SK-N-SH (cell line): ENCODE measurements at regions not wholly inside any gene's neighbourhood (a gene's known extent, or its start where the extent isn't known, plus 50 kb on each side); places are given as distances from the start of the nearest gene placed in this dataset.

ENCODE experiments used
- CTCF ChIA-PET: fragments of 300-600, 350-600 bp; formaldehyde crosslinking; extraction: SDS; loops from one replicate; lab custom pipeline; 2021; lab: Yijun Ruan, JAX
- POLR2A ChIA-PET: fragments of 350-600 bp; sonication (Branson Sonifier 250); formaldehyde crosslinking; extraction: SDS; loops from one replicate; lab custom pipeline; 2020; ENCODE audit warnings: antibody characterized with exemption, inconsistent platforms; lab: Yijun Ruan, JAX
- DNase-seq: peaks from one replicate; pipeline ENCODE4 v3.0.0; 2012
- H2AFZ ChIP-seq: fragments of 200-600 bp; sonication (generic); 2 replicates; pipeline ENCODE4 v1.8.1; 2016; ENCODE audit warnings: antibody characterized with exemption, mild to moderate bottlenecking, low read depth
- H3F3A ChIP-seq: fragments of 200-600 bp; sonication (generic); replicated peaks from 2 replicates; pipeline ENCODE3; 2016; ENCODE audit warnings: antibody characterized with exemption, mild to moderate bottlenecking; ENCODE audit not compliant: insufficient read depth
- H3K27ac ChIP-seq, 2 experiments: fragments of 200-500 bp in 1 of 2; fragments of 200-600 bp in 1 of 2; sonication (Bioruptor generic) in 1 of 2; sonication (generic), shearing (Covaris generic) in 1 of 2; 2 replicates each; pipeline versions ENCODE4 v1.5.1 to v1.6.1; 2014 to 2016; ENCODE audit warnings: low read depth in 2 of 2, inconsistent platforms in 1 of 2, low read length in 1 of 2, mild to moderate bottlenecking in 1 of 2, mixed read lengths in 1 of 2
- H3K27me3 ChIP-seq: fragments of 200-600 bp; sonication (generic), shearing (Covaris generic); 2 replicates; pipeline ENCODE4 v1.6.1; 2016; ENCODE audit warnings: mixed run types; ENCODE audit not compliant: insufficient read depth
- H3K36me3 ChIP-seq, 2 experiments: fragments of 200-500 bp in 1 of 2; fragments of 200-600 bp in 1 of 2; sonication (Bioruptor generic) in 1 of 2; sonication (generic) in 1 of 2; replicated peaks in 1 of 2; 2 replicates each; pipeline versions ENCODE3 to v1.5.1; 2014 to 2016; ENCODE audit warnings: low read length in 1 of 2, mild to moderate bottlenecking in 1 of 2; ENCODE audit not compliant: insufficient read depth in 2 of 2, control insufficient read depth in 1 of 2
- H3K4me1 ChIP-seq, 2 experiments: fragments of 200-500 bp in 1 of 2; fragments of 200-600 bp in 1 of 2; sonication (Bioruptor generic) in 1 of 2; sonication (generic), shearing (Covaris generic) in 1 of 2; 2 replicates each; pipeline versions ENCODE4 v1.5.1 to v1.6.1; 2014 to 2016; ENCODE audit warnings: low read depth in 1 of 2, low read length in 1 of 2, mixed run types in 1 of 2; ENCODE audit not compliant: insufficient read depth in 2 of 2, control insufficient read depth in 1 of 2
- H3K4me2 ChIP-seq: fragments of 200-600 bp; sonication (generic), shearing (Covaris generic); 2 replicates; pipeline ENCODE4 v1.6.1; 2017; ENCODE audit warnings: mixed run types
- H3K4me3 ChIP-seq, 2 experiments: fragments of 200-500 bp in 1 of 2; fragments of 200-600 bp in 1 of 2; sonication (Bioruptor generic) in 1 of 2; sonication (generic), shearing (Covaris generic) in 1 of 2; 2 replicates each; pipeline versions ENCODE4 v1.5.1 to v1.8.1; 2014 to 2016; ENCODE audit warnings: low read depth in 2 of 2, inconsistent platforms in 1 of 2, low read length in 1 of 2, mild to moderate bottlenecking in 1 of 2, mixed read lengths in 1 of 2, moderate library complexity in 1 of 2
- H3K79me2 ChIP-seq: fragments of 200-600 bp; sonication (generic); 2 replicates; pipeline ENCODE4 v1.8.1; 2017; ENCODE audit warnings: mild to moderate bottlenecking; ENCODE audit not compliant: insufficient read depth
- H3K9ac ChIP-seq: fragments of 200-600 bp; sonication (generic); 2 replicates; pipeline ENCODE4 v1.6.1; 2017; ENCODE audit warnings: mixed run types
- H3K9me2 ChIP-seq: fragments of 200-600 bp; sonication (generic); 2 replicates; pipeline ENCODE4 v1.6.1; 2017; ENCODE audit warnings: mixed run types
- H3K9me3 ChIP-seq: fragments of 200-600 bp; sonication (generic); 2 replicates; pipeline ENCODE4 v1.6.1; 2017; ENCODE audit warnings: mixed run types, mild to moderate bottlenecking, moderate library complexity
- H4K20me1 ChIP-seq: fragments of 200-600 bp; sonication (generic); 2 replicates; pipeline ENCODE4 v1.6.1; 2017; ENCODE audit warnings: mild to moderate bottlenecking, mixed run types; ENCODE audit not compliant: insufficient read depth
- ELF1 ChIP-seq: IDR thresholded peaks from 2 replicates; pipeline ENCODE4 v1.4.0; 2012
- EZH2phosphoT487 ChIP-seq: fragments of 200-600 bp; sonication (generic); IDR thresholded peaks from 2 replicates; pipeline ENCODE4 v1.6.1; 2017; ENCODE audit warnings: low read depth, mixed run types, mild to moderate bottlenecking, antibody characterized with exemption, moderate library complexity, borderline replicate concordance
- FOSL2 ChIP-seq: IDR thresholded peaks from 2 replicates; pipeline ENCODE4 v1.4.0; 2012; ENCODE audit warnings: low read depth, mild to moderate bottlenecking, moderate library complexity, borderline replicate concordance
- FOXM1 ChIP-seq: IDR thresholded peaks from 2 replicates; pipeline ENCODE4 v1.4.0; 2012; ENCODE audit warnings: low read depth, mild to moderate bottlenecking
- MEF2A ChIP-seq: IDR thresholded peaks from 2 replicates; pipeline ENCODE4 v1.4.0; 2012; ENCODE audit warnings: low read depth, borderline replicate concordance
- NFIC ChIP-seq: IDR thresholded peaks from 2 replicates; pipeline ENCODE4 v1.4.0; 2012; ENCODE audit warnings: borderline replicate concordance
- NRF1 ChIP-seq: IDR thresholded peaks from 2 replicates; pipeline ENCODE4 v1.6.1; 2012; ENCODE audit warnings: low read depth, mild to moderate bottlenecking, low read length
- RAD21 ChIP-seq: IDR thresholded peaks from 2 replicates; pipeline ENCODE4 v1.6.1; 2012; ENCODE audit warnings: mild to moderate bottlenecking, low read length
- RFX5 ChIP-seq: IDR thresholded peaks from 2 replicates; pipeline ENCODE4 v1.6.1; 2012; ENCODE audit warnings: mild to moderate bottlenecking, improper control_type of control experiment, low read length
- RXRA ChIP-seq: IDR thresholded peaks from 2 replicates; pipeline ENCODE4 v1.4.0; 2012; ENCODE audit warnings: low read depth, mild to moderate bottlenecking, borderline replicate concordance
- TAF1 ChIP-seq: IDR thresholded peaks from 2 replicates; pipeline ENCODE4 v1.6.1; 2012; ENCODE audit warnings: low read depth, mild to moderate bottlenecking, low read length, moderate library complexity, borderline replicate concordance
- YY1 ChIP-seq: IDR thresholded peaks from 2 replicates; pipeline ENCODE4 v1.4.0; 2012; ENCODE audit warnings: low read depth, mild to moderate bottlenecking
- WGBS: methylation state at CpG from one replicate; pipeline ENCODE4 v1.1.6; 2017; ENCODE audit warnings: low lambda C conversion rate; 5-methylcytosine and 5-hydroxymethylcytosine counted together
- TF ChIP-seq, protein P1 (sequence below): fragments of 150-350 bp; IDR thresholded peaks from 2 replicates; pipeline ENCODE4 v1.6.1; 2016; ENCODE audit warnings: mild to moderate bottlenecking, low read depth, low read length
- TF ChIP-seq, protein P2 (sequence below): IDR thresholded peaks from 2 replicates; pipeline ENCODE4 v1.4.0; 2012; ENCODE audit warnings: low read depth
- TF ChIP-seq, protein P3 (sequence below): IDR thresholded peaks from 2 replicates; pipeline ENCODE4 v1.4.0; 2012; ENCODE audit warnings: low read depth, borderline replicate concordance
- TF ChIP-seq, protein P4 (sequence below): IDR thresholded peaks from 2 replicates; pipeline ENCODE4 v1.4.0; 2012; ENCODE audit warnings: low read depth, borderline replicate concordance
- TF ChIP-seq, protein P5 (sequence below): IDR thresholded peaks from 2 replicates; pipeline ENCODE4 v1.6.1; 2012; ENCODE audit warnings: mild to moderate bottlenecking, low read depth, low read length, moderate library complexity

DNA sequence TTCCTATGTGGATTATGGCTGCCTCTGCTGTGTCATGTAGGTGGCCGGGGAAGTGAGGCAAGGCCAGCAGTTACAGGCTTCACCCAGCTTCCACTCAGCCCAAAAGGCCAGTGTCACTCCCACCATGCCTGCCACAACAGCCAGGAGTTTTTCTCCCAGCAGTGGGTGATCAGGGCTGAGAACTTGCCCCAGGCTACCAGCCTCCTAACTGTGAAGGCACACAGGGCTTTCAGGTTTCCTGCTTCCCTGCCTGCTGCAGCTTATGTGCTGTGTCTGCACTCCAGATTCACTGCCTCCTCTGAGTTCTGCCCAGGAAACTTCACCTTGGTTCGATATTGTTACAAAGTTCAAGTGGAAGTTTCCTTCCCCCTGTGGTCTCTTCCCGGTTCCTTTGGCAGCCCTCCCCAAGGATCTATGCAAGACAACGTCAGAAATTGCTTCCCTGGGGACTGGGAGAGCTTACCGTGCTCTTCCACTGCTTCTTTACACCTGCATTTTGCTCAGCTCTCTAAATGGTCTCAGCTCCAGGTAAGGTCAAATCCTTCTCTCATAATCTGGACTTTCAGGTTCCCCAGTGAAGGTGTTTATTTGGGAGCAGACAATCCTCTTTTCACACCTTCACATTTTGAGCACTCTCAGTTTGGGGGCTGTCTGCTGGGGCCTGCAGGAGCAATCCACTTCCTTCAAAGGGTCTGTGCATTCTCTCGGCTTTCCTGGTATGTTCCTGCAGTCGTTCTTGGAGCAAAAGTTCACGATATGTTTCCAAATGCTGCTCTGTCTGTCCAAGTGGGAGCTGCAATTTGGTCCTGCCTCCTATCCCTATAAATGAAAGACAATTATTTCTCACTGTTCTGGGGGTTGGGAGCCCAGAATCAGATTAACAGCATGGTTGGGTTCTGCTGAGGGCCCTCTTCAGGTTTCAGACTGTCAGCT, 1730.1 kb upstream of the PRR20A start:
- Histone ChIP-seq H3K27ac (no peak overlapping the region), H4K20me1 (no peaks in the 10 kb centered on the region), H3K4me2 (no peak overlapping the region), H3K4me1 (no peaks in the 10 kb centered on the region), H3K9ac (no peak overlapping the region), H3K27me3 (no peaks in the 10 kb centered on the region), H3K9me3 (no peaks in the 10 kb centered on the region), H3K4me3 (no peak overlapping the region), H3K79me2 (no peaks in the 10 kb centered on the region), H3F3A (no peaks in the 10 kb centered on the region), H3K36me3 (no peaks in the 10 kb centered on the region), H3K9me2 (no peaks in the 10 kb centered on the region), H2AFZ (no peak overlapping the region)
- DNase-seq = no peak
- ChIA-PET POLR2A (no interaction called here), CTCF (no interaction called here)
- TF ChIP-seq, protein P1, sequence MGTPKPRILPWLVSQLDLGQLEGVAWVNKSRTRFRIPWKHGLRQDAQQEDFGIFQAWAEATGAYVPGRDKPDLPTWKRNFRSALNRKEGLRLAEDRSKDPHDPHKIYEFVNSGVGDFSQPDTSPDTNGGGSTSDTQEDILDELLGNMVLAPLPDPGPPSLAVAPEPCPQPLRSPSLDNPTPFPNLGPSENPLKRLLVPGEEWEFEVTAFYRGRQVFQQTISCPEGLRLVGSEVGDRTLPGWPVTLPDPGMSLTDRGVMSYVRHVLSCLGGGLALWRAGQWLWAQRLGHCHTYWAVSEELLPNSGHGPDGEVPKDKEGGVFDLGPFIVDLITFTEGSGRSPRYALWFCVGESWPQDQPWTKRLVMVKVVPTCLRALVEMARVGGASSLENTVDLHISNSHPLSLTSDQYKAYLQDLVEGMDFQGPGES = no peak
- TF ChIP-seq, protein P2, sequence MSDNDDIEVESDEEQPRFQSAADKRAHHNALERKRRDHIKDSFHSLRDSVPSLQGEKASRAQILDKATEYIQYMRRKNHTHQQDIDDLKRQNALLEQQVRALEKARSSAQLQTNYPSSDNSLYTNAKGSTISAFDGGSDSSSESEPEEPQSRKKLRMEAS = no peak
- TF ChIP-seq MEF2A = no peak
- no peak for TF ChIP-seq EZH2phosphoT487
- no peak for TF ChIP-seq FOSL2
- no peak for TF ChIP-seq ELF1
- TF ChIP-seq NRF1 = no peak
- no peak for TF ChIP-seq NFIC
- TF ChIP-seq, protein P3, sequence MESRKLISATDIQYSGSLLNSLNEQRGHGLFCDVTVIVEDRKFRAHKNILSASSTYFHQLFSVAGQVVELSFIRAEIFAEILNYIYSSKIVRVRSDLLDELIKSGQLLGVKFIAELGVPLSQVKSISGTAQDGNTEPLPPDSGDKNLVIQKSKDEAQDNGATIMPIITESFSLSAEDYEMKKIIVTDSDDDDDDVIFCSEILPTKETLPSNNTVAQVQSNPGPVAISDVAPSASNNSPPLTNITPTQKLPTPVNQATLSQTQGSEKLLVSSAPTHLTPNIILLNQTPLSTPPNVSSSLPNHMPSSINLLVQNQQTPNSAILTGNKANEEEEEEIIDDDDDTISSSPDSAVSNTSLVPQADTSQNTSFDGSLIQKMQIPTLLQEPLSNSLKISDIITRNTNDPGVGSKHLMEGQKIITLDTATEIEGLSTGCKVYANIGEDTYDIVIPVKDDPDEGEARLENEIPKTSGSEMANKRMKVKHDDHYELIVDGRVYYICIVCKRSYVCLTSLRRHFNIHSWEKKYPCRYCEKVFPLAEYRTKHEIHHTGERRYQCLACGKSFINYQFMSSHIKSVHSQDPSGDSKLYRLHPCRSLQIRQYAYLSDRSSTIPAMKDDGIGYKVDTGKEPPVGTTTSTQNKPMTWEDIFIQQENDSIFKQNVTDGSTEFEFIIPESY = no peak
- TF ChIP-seq RAD21 = no peak
- no peak for TF ChIP-seq RFX5
- no peak for TF ChIP-seq TAF1
- TF ChIP-seq, protein P4, sequence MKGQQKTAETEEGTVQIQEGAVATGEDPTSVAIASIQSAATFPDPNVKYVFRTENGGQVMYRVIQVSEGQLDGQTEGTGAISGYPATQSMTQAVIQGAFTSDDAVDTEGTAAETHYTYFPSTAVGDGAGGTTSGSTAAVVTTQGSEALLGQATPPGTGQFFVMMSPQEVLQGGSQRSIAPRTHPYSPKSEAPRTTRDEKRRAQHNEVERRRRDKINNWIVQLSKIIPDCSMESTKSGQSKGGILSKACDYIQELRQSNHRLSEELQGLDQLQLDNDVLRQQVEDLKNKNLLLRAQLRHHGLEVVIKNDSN = no peak
- no peak for TF ChIP-seq RXRA
- no peak for TF ChIP-seq YY1
- TF ChIP-seq, protein P5, sequence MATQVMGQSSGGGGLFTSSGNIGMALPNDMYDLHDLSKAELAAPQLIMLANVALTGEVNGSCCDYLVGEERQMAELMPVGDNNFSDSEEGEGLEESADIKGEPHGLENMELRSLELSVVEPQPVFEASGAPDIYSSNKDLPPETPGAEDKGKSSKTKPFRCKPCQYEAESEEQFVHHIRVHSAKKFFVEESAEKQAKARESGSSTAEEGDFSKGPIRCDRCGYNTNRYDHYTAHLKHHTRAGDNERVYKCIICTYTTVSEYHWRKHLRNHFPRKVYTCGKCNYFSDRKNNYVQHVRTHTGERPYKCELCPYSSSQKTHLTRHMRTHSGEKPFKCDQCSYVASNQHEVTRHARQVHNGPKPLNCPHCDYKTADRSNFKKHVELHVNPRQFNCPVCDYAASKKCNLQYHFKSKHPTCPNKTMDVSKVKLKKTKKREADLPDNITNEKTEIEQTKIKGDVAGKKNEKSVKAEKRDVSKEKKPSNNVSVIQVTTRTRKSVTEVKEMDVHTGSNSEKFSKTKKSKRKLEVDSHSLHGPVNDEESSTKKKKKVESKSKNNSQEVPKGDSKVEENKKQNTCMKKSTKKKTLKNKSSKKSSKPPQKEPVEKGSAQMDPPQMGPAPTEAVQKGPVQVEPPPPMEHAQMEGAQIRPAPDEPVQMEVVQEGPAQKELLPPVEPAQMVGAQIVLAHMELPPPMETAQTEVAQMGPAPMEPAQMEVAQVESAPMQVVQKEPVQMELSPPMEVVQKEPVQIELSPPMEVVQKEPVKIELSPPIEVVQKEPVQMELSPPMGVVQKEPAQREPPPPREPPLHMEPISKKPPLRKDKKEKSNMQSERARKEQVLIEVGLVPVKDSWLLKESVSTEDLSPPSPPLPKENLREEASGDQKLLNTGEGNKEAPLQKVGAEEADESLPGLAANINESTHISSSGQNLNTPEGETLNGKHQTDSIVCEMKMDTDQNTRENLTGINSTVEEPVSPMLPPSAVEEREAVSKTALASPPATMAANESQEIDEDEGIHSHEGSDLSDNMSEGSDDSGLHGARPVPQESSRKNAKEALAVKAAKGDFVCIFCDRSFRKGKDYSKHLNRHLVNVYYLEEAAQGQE = no peak
- TF ChIP-seq FOXM1 = no peak
- WGBS = 5% methylated on average over 7 of the region's 8 CpGs
